K562 (cell line): ENCODE measurements at regions not wholly inside any gene's neighbourhood (a gene's known extent, or its start where the extent isn't known, plus 50 kb on each side); places are given as distances from the start of the nearest gene placed in this dataset.

Experiments used
- ATAC-seq: fragments of 200-7000 bp; cut with Tn5 transposase; 3 replicates; pipeline ENCODE4 v1.9.1; 2020; ENCODE audit warnings: moderate library complexity
- BruUV-seq: library from RNA; stranded (reverse); fragments of 400-500 nt; replicated peaks from 2 replicates; lab custom pipeline; 2021; lab: Mats Ljungman, UMichigan
- CTCF ChIA-PET: fragments of 300-600 bp; formaldehyde crosslinking; extraction: SDS; loops from one replicate; lab custom pipeline; 2021; ENCODE audit warnings: low intra/inter-chr PET ratio; lab: Yijun Ruan, JAX
- POLR2A ChIA-PET: fragments of 300-600, 350-650 bp; sonication (Branson Sonifier 250); formaldehyde crosslinking; extraction: SDS; loops from one replicate; lab custom pipeline; 2021; ENCODE audit warnings: antibody characterized with exemption, inconsistent platforms; lab: Yijun Ruan, JAX
- DNase-seq, 4 experiments: peaks; one replicate each; pipeline versions ENCODE4 v3.0.0 to v3.0.0-alpha.2; 2011 to 2018; ENCODE audit warnings: low spot score in 3 of 4, mixed read lengths in 3 of 4; ENCODE audit errors: extremely low read depth in 1 of 4
- FAIRE-seq: peaks from 2 replicates; lab custom pipeline; 2011; peaks lifted over from hg19 to GRCh38; lab: Jason Lieb, UNC
- H2AFZ ChIP-seq: 2 replicates; pipeline ENCODE4 v1.6.0; 2011; ENCODE audit warnings: low read depth, low read length, control low read depth, inconsistent platforms
- H3K27ac ChIP-seq: fragments of 200-600 bp; 3 replicates; pipeline ENCODE4 v1.8.0; 2011; ENCODE audit warnings: low read depth, mild to moderate bottlenecking, control low read depth, inconsistent platforms, low read length, moderate library complexity, mixed read lengths; ENCODE audit errors: extremely low read depth
- H3K27me3 ChIP-seq, 2 experiments: fragments of 300-600 bp in 1 of 2; 2 replicates in 1 of 2; 3 replicates in 1 of 2; pipeline versions ENCODE4 v1.6.0 to v1.8.0; 2011; ENCODE audit warnings: inconsistent platforms in 2 of 2, low read length in 2 of 2, mild to moderate bottlenecking in 1 of 2, mixed read lengths in 1 of 2, moderate library complexity in 1 of 2; ENCODE audit not compliant: control insufficient read depth in 2 of 2, insufficient read depth in 2 of 2
- H3K36me3 ChIP-seq: fragments of 300-600 bp; 3 replicates; pipeline ENCODE4 v1.8.0; 2011; ENCODE audit warnings: mild to moderate bottlenecking, low read length, inconsistent platforms; ENCODE audit not compliant: control insufficient read depth, insufficient read depth
- H3K4me1 ChIP-seq, 2 experiments: fragments of 200-600 bp in 1 of 2; replicated peaks in 1 of 2; 2 replicates in 1 of 2; 3 replicates in 1 of 2; pipeline versions ENCODE4 v1.5.1 to v1.8.0; 2011; ENCODE audit warnings: inconsistent platforms in 2 of 2, low read length in 2 of 2, mild to moderate bottlenecking in 1 of 2, mixed read lengths in 1 of 2, moderate library complexity in 1 of 2; ENCODE audit not compliant: control insufficient read depth in 2 of 2, insufficient read depth in 2 of 2
- H3K4me2 ChIP-seq: 2 replicates; pipeline ENCODE4 v1.6.1; 2011; ENCODE audit warnings: low read length, control low read depth, inconsistent platforms, mixed read lengths; ENCODE audit not compliant: insufficient read depth
- H3K4me3 ChIP-seq: fragments of 200-600 bp; sonication (generic), shearing (Covaris generic); 2 replicates; pipeline ENCODE4 v1.5.1; 2016; ENCODE audit warnings: control low read depth, inconsistent platforms
- H3K79me2 ChIP-seq: fragments of 200-600 bp; 3 replicates; pipeline ENCODE4 v1.8.0; 2011; ENCODE audit warnings: low read length, inconsistent platforms; ENCODE audit not compliant: control insufficient read depth, insufficient read depth
- H3K9ac ChIP-seq, 2 experiments: 2 replicates each; pipeline versions ENCODE4 v1.6.0 to v1.6.1; 2011; ENCODE audit warnings: low read depth in 2 of 2, low read length in 2 of 2, control low read depth in 1 of 2, inconsistent platforms in 1 of 2, mild to moderate bottlenecking in 1 of 2, mixed read lengths in 1 of 2; ENCODE audit not compliant: insufficient read depth in 1 of 2
- H3K9me1 ChIP-seq: one replicate; pipeline ENCODE4 v1.6.0; 2011; ENCODE audit warnings: inconsistent platforms, mild to moderate bottlenecking, low read length, moderate library complexity; ENCODE audit not compliant: control insufficient read depth, insufficient read depth
- H3K9me3 ChIP-seq: replicated peaks from 2 replicates; pipeline ENCODE4 v1.5.1; 2011; ENCODE audit warnings: low read depth, low read length, inconsistent platforms; ENCODE audit not compliant: control insufficient read depth, insufficient read depth
- H4K20me1 ChIP-seq: replicated peaks from 2 replicates; pipeline ENCODE4 v1.6.1; 2011; ENCODE audit warnings: low read length, inconsistent platforms, mixed read lengths; ENCODE audit not compliant: control insufficient read depth, insufficient read depth
- CC2D1A ChIP-seq: fragments of 450-650 bp; IDR thresholded peaks from 2 replicates; pipeline ENCODE4 v1.6.1; 2017; ENCODE audit warnings: mild to moderate bottlenecking
- POLR2AphosphoS2 ChIP-seq: IDR thresholded peaks from 2 replicates; pipeline ENCODE4 v1.6.1; 2012; ENCODE audit warnings: low read length, improper control_type of control experiment
- TCFL5 ChIP-seq: fragments of 250-450 bp; sonication (Bioruptor Pico); conservative IDR thresholded peaks from 2 replicates; pipeline ENCODE4 v1.6.1; 2021; ENCODE audit warnings: mild to moderate bottlenecking, moderate library complexity, matching md5 sums
- ZMIZ1 ChIP-seq, 2 experiments: fragments of 150-350 bp in 1 of 2; IDR thresholded peaks; 2 replicates each; pipeline ENCODE4 v1.6.1; 2012 to 2016; ENCODE audit warnings: low read depth in 2 of 2, low read length in 2 of 2, mild to moderate bottlenecking in 1 of 2, moderate library complexity in 1 of 2
- ZNF780A ChIP-seq: fragments of 250-450 bp; sonication (Bioruptor Pico); IDR thresholded peaks from 2 replicates; pipeline ENCODE4 v1.5.0; 2021; ENCODE audit warnings: mild to moderate bottlenecking
- WGBS: fragments of 100-300 bp; shearing (Covaris generic); methylation state at CpG from one replicate; pipeline ENCODE4 v1.1.6; 2016; ENCODE audit warnings: low coverage, mixed read lengths; ENCODE audit not compliant: insufficient coverage; ENCODE audit errors: missing lambda C conversion rate; 5-methylcytosine and 5-hydroxymethylcytosine counted together
- in situ Hi-C: fragments of 300-500 bp; cut with MboI; formaldehyde crosslinking; loops from 4 replicates; pipeline ENCODE4 v1.15.0; 2018; ENCODE audit warnings: inconsistent platforms, mixed read lengths
- intact Hi-C: fragments of 100-400 bp; cut with micrococcal nuclease; formaldehyde crosslinking; loops from 2 replicates; pipeline ENCODE4 v1.14.2; 2022

GRCh38 chr21:22544747-22545146 lies 1546.5 kb downstream of the NCAM2 start:
- H3K9ac ChIP-seq: no peak overlapping the region
- WGBS: 4% methylated on average over 2 of the region's 2 CpGs
- H3K36me3 ChIP-seq: no peaks in the 10 kb centered on the region
- no peaks in the 10 kb centered on the region for H3K4me1 ChIP-seq
- H3K4me3 ChIP-seq: no peak overlapping the region
- H4K20me1 ChIP-seq: no peaks in the 10 kb centered on the region
- no peak for FAIRE-seq
- no peaks in the 10 kb centered on the region for H3K79me2 ChIP-seq
- in situ Hi-C loops: no loop called here
- H2AFZ ChIP-seq: no peak overlapping the region
- intact Hi-C loops: no loop called here
- TF ChIP-seq ZNF780A (CRISPR knock-in tag) (no peak), TCFL5 (CRISPR knock-in tag) (no peak), ZMIZ1 (IDR thresholded peaks at IDR 0.05; ENCODE audit: low read depth in 2 of 2, low read length in 2 of 2) (no peak), POLR2AphosphoS2 (no peak), CC2D1A (no peak)
- no peaks in the 10 kb centered on the region for H3K9me1 ChIP-seq
- no peak overlapping the region for H3K4me2 ChIP-seq
- no peaks in the 10 kb centered on the region for H3K9me3 ChIP-seq
- BruUV-seq: no TSS peak
- DNase-seq: no peak
- CTCF ChIA-PET: no interaction called here
- no peak for ATAC-seq
- no peaks in the 10 kb centered on the region for H3K27me3 ChIP-seq
- POLR2A ChIA-PET: no interaction called here
- no peak overlapping the region for H3K27ac ChIP-seq
